K562 (cell line): ENCODE measurements at regions not wholly inside any gene's neighbourhood (a gene's known extent, or its start where the extent isn't known, plus 50 kb on each side); places are given as distances from the start of the nearest gene placed in this dataset.

ENCODE experiments used
- DACH1 ChIP-seq: fragments of 450-650 bp; IDR thresholded peaks from 2 replicates; pipeline ENCODE4 v1.6.1; 2018; ENCODE audit not compliant: partially characterized antibody
- RFX1 ChIP-seq: fragments of 450-650 bp; IDR thresholded peaks from 2 replicates; pipeline ENCODE4 v1.6.1; 2016; ENCODE audit warnings: mild to moderate bottlenecking, moderate library complexity
- SAFB2 ChIP-seq: fragments of 200-400 bp; formaldehyde crosslinking; IDR thresholded peaks from 2 replicates; pipeline ENCODE4 v1.6.1; 2018; ENCODE audit warnings: borderline replicate concordance, low read length, low read depth, moderate library complexity; ENCODE audit not compliant: severe bottlenecking
- SMARCA4 ChIP-seq: fragments of 450-650 bp; IDR thresholded peaks from 2 replicates; pipeline ENCODE4 v1.6.1; 2016
- SPI1 ChIP-seq: IDR thresholded peaks from 2 replicates; pipeline ENCODE4 v1.6.1; 2011; ENCODE audit warnings: low read depth, low read length, control low read depth, borderline replicate concordance
- SRSF1 ChIP-seq: fragments of 200-400 bp; formaldehyde crosslinking; IDR thresholded peaks from 2 replicates; pipeline ENCODE4 v1.6.1; 2017; ENCODE audit warnings: mild to moderate bottlenecking, low read depth, low read length, moderate library complexity
- ZBTB7A ChIP-seq: IDR thresholded peaks from 2 replicates; pipeline ENCODE4 v1.6.1; 2011; ENCODE audit warnings: low read depth, mild to moderate bottlenecking, low read length, moderate library complexity, borderline replicate concordance; ENCODE audit not compliant: control insufficient read depth
- ZNF384 ChIP-seq: IDR thresholded peaks from 2 replicates; pipeline ENCODE4 v1.6.1; 2012; ENCODE audit warnings: low read depth, low read length, improper control_type of control experiment
- TF ChIP-seq, protein P1 (sequence below): fragments of 450-650 bp; IDR thresholded peaks from 2 replicates; pipeline ENCODE4 v1.6.1; 2017; ENCODE audit warnings: mild to moderate bottlenecking, moderate library complexity
- TF ChIP-seq, protein P2 (sequence below): fragments of 200-600 bp; sonication (generic); IDR thresholded peaks from one replicate; pipeline ENCODE4 v1.6.1; 2012; ENCODE audit warnings: mild to moderate bottlenecking, low read depth, low read length, inconsistent platforms
- TF ChIP-seq, protein P3 (sequence below): fragments of 450-650 bp; IDR thresholded peaks from 2 replicates; pipeline ENCODE4 v1.6.1; 2017; ENCODE audit warnings: antibody characterized with exemption, mild to moderate bottlenecking

DNA sequence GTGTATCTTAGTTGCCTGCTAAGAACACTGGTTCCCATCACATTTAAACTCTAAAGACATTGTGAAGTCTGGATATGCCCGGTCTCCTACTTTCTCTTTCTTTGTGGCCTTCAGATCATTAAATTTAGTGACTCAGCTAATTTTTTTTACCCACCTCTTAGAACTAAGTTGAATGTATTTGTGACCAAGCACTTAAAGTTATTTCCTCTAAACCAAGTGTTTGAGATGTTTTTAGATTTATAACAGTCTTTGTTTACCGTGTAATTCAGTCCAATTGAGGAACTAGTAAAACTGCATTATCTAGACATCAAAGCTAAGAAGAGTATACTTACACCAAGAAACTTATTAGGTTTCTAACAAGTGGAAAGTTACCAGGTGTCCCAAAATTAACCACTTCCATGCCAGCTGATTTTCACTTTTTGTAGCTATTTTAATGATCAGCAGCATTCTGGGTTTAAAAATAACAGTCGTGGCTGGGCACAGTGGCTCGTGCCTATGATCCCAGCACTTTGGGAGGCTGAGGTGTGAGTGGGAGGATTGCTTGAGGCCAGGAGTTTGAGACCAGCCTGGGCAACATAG is 53.1 kb downstream of the ARHGAP35 start (continued):
- TF ChIP-seq, protein P1, sequence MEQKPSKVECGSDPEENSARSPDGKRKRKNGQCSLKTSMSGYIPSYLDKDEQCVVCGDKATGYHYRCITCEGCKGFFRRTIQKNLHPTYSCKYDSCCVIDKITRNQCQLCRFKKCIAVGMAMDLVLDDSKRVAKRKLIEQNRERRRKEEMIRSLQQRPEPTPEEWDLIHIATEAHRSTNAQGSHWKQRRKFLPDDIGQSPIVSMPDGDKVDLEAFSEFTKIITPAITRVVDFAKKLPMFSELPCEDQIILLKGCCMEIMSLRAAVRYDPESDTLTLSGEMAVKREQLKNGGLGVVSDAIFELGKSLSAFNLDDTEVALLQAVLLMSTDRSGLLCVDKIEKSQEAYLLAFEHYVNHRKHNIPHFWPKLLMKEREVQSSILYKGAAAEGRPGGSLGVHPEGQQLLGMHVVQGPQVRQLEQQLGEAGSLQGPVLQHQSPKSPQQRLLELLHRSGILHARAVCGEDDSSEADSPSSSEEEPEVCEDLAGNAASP = no peak
- TF ChIP-seq SPI1 (no peak), ZNF384 (peak; percentile 67; the same call in 1 of the 2 replicates), RFX1 (no peak), SRSF1 (no peak), ZBTB7A (no peak), SMARCA4 (peak; percentile 75), SAFB2 (no peak), DACH1 (peak; percentile 46)
- TF ChIP-seq, protein P2, sequence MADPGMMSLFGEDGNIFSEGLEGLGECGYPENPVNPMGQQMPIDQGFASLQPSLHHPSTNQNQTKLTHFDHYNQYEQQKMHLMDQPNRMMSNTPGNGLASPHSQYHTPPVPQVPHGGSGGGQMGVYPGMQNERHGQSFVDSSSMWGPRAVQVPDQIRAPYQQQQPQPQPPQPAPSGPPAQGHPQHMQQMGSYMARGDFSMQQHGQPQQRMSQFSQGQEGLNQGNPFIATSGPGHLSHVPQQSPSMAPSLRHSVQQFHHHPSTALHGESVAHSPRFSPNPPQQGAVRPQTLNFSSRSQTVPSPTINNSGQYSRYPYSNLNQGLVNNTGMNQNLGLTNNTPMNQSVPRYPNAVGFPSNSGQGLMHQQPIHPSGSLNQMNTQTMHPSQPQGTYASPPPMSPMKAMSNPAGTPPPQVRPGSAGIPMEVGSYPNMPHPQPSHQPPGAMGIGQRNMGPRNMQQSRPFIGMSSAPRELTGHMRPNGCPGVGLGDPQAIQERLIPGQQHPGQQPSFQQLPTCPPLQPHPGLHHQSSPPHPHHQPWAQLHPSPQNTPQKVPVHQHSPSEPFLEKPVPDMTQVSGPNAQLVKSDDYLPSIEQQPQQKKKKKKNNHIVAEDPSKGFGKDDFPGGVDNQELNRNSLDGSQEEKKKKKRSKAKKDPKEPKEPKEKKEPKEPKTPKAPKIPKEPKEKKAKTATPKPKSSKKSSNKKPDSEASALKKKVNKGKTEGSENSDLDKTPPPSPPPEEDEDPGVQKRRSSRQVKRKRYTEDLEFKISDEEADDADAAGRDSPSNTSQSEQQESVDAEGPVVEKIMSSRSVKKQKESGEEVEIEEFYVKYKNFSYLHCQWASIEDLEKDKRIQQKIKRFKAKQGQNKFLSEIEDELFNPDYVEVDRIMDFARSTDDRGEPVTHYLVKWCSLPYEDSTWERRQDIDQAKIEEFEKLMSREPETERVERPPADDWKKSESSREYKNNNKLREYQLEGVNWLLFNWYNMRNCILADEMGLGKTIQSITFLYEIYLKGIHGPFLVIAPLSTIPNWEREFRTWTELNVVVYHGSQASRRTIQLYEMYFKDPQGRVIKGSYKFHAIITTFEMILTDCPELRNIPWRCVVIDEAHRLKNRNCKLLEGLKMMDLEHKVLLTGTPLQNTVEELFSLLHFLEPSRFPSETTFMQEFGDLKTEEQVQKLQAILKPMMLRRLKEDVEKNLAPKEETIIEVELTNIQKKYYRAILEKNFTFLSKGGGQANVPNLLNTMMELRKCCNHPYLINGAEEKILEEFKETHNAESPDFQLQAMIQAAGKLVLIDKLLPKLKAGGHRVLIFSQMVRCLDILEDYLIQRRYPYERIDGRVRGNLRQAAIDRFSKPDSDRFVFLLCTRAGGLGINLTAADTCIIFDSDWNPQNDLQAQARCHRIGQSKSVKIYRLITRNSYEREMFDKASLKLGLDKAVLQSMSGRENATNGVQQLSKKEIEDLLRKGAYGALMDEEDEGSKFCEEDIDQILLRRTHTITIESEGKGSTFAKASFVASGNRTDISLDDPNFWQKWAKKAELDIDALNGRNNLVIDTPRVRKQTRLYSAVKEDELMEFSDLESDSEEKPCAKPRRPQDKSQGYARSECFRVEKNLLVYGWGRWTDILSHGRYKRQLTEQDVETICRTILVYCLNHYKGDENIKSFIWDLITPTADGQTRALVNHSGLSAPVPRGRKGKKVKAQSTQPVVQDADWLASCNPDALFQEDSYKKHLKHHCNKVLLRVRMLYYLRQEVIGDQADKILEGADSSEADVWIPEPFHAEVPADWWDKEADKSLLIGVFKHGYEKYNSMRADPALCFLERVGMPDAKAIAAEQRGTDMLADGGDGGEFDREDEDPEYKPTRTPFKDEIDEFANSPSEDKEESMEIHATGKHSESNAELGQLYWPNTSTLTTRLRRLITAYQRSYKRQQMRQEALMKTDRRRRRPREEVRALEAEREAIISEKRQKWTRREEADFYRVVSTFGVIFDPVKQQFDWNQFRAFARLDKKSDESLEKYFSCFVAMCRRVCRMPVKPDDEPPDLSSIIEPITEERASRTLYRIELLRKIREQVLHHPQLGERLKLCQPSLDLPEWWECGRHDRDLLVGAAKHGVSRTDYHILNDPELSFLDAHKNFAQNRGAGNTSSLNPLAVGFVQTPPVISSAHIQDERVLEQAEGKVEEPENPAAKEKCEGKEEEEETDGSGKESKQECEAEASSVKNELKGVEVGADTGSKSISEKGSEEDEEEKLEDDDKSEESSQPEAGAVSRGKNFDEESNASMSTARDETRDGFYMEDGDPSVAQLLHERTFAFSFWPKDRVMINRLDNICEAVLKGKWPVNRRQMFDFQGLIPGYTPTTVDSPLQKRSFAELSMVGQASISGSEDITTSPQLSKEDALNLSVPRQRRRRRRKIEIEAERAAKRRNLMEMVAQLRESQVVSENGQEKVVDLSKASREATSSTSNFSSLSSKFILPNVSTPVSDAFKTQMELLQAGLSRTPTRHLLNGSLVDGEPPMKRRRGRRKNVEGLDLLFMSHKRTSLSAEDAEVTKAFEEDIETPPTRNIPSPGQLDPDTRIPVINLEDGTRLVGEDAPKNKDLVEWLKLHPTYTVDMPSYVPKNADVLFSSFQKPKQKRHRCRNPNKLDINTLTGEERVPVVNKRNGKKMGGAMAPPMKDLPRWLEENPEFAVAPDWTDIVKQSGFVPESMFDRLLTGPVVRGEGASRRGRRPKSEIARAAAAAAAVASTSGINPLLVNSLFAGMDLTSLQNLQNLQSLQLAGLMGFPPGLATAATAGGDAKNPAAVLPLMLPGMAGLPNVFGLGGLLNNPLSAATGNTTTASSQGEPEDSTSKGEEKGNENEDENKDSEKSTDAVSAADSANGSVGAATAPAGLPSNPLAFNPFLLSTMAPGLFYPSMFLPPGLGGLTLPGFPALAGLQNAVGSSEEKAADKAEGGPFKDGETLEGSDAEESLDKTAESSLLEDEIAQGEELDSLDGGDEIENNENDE = no peak
- TF ChIP-seq, protein P3, sequence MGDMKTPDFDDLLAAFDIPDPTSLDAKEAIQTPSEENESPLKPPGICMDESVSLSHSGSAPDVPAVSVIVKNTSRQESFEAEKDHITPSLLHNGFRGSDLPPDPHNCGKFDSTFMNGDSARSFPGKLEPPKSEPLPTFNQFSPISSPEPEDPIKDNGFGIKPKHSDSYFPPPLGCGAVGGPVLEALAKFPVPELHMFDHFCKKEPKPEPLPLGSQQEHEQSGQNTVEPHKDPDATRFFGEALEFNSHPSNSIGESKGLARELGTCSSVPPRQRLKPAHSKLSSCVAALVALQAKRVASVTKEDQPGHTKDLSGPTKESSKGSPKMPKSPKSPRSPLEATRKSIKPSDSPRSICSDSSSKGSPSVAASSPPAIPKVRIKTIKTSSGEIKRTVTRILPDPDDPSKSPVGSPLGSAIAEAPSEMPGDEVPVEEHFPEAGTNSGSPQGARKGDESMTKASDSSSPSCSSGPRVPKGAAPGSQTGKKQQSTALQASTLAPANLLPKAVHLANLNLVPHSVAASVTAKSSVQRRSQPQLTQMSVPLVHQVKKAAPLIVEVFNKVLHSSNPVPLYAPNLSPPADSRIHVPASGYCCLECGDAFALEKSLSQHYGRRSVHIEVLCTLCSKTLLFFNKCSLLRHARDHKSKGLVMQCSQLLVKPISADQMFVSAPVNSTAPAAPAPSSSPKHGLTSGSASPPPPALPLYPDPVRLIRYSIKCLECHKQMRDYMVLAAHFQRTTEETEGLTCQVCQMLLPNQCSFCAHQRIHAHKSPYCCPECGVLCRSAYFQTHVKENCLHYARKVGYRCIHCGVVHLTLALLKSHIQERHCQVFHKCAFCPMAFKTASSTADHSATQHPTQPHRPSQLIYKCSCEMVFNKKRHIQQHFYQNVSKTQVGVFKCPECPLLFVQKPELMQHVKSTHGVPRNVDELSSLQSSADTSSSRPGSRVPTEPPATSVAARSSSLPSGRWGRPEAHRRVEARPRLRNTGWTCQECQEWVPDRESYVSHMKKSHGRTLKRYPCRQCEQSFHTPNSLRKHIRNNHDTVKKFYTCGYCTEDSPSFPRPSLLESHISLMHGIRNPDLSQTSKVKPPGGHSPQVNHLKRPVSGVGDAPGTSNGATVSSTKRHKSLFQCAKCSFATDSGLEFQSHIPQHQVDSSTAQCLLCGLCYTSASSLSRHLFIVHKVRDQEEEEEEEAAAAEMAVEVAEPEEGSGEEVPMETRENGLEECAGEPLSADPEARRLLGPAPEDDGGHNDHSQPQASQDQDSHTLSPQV = 0 out of 2 replicates have a peak, but pooled peaks have one; percentile 32
